Activated T-helper 1 cell treated with Interleukin-2 at 50 U/mL for 16 hours (primary cell): ENCODE measurements at regions not wholly inside any gene's neighbourhood (a gene's known extent, or its start where the extent isn't known, plus 50 kb on each side); places are given as distances from the start of the nearest gene placed in this dataset.
"Not testable (repeated sequence)": the region's sequence is repeated elsewhere in the genome, so short reads cannot be mapped to it uniquely, and the experiment has no call there.

Source experiments
- DNase-seq: peaks from one replicate; pipeline ENCODE4 v3.0.0-alpha.2; 2020; ENCODE audit warnings: low read depth

DNA sequence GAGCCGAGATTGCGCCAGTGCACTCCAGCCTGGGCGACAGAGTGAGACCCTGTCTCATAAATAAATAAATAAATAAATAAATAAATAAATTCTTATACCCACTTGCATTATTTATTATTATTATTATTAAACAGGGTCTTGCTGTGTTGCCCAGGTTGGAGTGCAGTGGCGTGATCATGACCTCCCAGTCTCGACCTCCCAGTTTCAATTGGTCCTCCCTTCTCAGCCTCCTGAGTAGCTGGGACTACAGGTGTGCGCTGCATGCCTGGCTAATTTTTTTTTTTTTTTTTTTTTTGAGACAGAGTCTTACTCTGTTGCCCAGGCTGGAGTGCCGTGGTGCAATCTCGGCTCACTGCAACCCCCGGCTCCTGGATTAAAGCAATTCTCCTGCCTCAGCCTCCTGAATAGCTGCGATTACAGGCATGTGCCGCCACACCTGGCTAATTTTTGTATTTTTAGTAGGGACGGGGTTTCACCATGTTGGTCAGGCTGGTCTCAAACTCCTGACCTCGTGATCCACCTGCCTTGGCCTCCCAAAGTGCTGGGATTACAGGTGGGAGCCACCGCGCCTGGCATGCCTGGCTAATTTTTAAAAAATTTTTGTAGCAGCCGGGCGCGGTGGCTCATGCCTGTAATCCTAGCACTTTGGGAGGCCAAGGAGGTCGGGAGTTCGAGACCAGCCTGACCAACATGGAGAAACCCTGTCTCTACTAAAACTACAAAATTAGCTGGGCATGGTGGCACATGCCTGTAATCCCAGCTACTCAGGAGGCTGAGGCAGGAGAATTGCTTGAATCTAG lies 150.2 kb downstream of the SEC14L1 start:
- DNase-seq, result not testable (repeated sequence)

- no peak for DNase-seq
Measured at GRCh38 chr17:77291591-77292386, 151.0 kb downstream of the SEC14L1 start.

GRCh38 chr17:77294761-77295160 lies 154.0 kb downstream of the SEC14L1 start:
- no peak for DNase-seq

- no peak for DNase-seq
Measured at GRCh38 chr17:77295241-77295853, 154.6 kb downstream of the SEC14L1 start.

- no peak for DNase-seq
Measured at GRCh38 chr17:77296769-77297409, 156.1 kb downstream of the SEC14L1 start.

GRCh38 chr17:77297693-77298666 lies 157.2 kb downstream of the SEC14L1 start:
- no peak for DNase-seq

DNA sequence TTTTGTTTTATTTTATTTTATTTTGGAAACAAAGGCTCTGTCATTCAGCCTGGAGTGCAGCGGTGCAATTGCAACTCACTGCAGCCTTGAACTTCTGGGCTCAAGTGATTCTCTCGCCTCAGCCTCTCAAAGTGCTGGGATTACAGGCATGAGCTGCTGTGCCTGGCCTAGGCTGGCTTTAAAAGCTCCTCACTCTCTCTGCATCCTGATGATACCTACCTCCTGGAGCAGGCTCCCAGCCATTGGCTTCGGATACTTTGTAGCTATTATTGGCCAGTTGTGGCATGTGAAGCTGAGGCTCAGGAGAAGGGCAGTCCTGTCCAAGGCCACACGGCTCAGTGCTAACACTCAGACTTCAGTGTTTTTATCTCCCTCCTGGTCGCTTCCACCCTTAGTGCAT lies 158.0 kb downstream of the SEC14L1 start:
- DNase-seq, result no peak

- no peak for DNase-seq
Measured at GRCh38 chr17:77299256-77300015, 158.7 kb downstream of the SEC14L1 start.

GRCh38 chr17:77300016-77300686 lies 159.4 kb downstream of the SEC14L1 start:
- no peak for DNase-seq

- DNase-seq, result no peak
Measured at GRCh38 chr17:77301694-77302266, 161.0 kb downstream of the SEC14L1 start.

GRCh38 chr17:77302682-77303081 lies 161.9 kb downstream of the SEC14L1 start:
- DNase-seq, result no peak

- no peak for DNase-seq
Measured at GRCh38 chr17:77303620-77304019, 162.9 kb downstream of the SEC14L1 start.

GRCh38 chr17:77304051-77304745 lies 163.4 kb downstream of the SEC14L1 start:
- no peak for DNase-seq

DNA sequence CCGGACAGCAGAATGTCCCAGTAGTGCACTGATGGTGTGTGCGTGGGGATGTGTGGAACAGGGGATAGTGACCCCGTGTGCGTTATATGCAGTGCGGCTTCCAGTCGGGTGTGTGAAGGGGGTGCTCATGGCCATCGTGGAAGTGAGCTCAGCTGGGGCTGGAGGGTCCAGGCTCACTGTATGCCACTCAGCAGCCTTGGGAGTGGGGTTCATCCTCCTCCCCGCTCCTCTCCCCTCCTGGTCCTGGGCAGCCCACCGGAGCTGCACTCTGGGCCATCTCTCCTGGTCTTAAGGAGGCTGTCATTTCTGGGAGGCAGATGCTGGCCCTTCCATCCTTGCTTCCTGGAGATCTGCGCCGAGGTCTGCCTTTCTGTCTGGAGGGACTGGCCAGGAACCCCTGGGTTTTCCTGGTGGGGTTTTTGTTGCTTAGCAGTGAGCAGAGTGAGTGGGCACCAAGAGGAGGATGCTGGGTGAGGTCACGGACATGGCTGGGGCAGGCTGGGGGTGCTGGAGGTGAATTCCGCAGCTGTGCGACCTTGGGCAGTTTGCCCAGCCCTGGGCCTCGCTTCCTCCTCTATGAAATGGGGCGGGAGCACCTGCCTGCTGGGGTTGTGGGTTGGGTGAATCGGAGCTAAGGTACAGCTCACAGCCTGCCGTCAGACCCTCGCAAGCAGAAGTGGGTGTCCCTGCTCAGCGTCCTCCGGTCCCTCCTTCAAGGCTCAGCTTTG lies 164.1 kb downstream of the SEC14L1 start:
- DNase-seq, result no peak

DNA sequence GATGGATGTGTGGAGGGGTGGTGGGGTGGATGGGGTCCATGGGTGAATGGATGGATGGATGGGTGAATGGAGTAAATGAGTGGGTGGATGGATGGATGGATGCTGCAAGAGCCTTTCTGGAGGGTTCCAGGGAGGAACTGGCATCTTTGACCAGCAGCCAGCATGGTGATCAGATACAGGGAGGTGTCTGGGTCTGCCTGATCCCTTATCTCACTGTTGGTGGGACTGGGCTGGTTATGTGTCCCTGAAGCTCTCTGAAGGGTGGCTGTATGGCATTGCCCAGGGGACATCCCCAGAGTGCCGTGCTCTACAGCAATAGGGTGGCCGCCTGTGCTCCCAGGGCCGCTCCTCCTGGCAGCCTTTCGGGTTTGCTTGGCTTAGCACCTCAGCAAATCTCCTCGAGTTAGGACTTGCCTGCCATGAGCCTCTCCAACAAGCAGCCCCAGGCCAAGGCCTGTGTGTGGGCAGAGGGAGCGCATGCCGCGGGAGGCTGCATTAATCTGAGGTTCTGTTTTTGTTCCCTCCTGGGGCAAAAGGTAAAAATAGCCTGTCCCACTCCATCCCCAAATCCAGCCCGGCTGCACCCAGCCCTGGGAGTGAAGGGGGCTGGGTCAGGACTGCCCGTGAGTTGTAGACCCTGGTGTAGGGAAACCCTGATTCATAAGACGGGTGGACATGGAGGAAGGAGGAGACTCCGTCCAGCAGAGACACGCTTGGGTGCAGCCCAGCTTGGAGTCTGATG lies 165.4 kb downstream of the SEC14L1 start:
- no peak for DNase-seq

- no peak for DNase-seq
Measured at GRCh38 chr17:77306790-77307478, 166.2 kb downstream of the SEC14L1 start.
